Putamen (tissue), 1 donor: ENCODE measurements at regions not wholly inside any gene's neighbourhood (a gene's known extent, or its start where the extent isn't known, plus 50 kb on each side); places are given as distances from the start of the nearest gene placed in this dataset.
"Not testable (repeated sequence)": the region's sequence is repeated elsewhere in the genome, so short reads cannot be mapped to it uniquely, and the experiment has no call there.

Experiments
- DNase-seq: peaks from one replicate; pipeline ENCODE4 v3.0.0-alpha.2; 2016; ENCODE audit warnings: low spot score

DNA sequence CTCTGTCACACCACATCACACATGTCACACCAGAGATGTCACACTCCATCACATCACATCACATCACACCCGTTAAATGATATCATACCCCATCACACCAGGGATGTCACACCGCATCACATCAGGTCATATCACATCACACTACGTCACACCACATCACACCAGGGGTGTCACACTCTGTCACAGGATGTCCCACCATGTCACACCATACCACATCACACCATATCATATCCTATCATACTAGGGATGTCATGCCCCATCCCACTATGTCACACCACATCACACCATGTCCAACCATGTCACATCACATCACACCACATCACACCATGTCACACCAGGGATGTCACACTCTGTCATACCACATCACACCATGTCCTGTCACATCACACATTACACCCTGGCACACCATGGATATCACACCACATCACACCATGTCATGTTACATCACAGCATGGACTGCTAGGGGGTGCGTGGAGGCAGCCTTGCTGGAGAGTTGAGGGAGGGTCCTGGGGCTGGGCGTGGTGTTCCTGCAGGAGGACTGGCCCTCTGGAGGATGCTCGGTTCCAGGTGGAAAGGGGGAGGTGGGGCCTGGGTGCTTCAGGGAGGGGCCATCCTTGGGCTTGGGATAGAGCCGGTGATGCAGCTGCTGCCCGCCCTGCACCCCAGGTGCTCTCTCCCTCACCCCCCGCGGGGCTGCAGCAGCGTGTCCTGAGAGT, 134.6 kb downstream of the TMEM121 start:
- no peak for DNase-seq

DNA sequence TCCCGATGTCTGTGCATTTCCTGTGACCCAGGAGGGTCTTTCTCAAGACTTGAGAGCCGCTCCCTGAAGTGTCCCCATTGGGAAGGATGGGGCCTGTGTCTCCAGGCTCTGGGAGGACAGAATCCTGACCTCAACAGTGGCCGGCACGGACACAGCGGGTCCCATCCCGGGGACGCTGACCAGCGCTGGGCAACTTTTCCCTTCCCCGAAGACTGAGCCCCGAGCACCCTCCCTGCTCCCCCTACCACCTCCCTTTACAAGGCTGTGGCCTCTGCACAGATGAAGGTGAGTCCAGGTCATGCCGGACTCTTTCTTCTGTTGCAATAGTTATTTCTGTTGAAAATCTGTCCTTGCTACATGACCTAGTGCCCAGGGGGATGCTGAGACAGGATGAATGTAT, 135.7 kb downstream of the TMEM121 start:
- not testable (repeated sequence) for DNase-seq

- DNase-seq, result not testable (repeated sequence)
These were observed 136.2 kb downstream of the TMEM121 start for GRCh38 chr14:105662592-105662991.

- not testable (repeated sequence) for DNase-seq
These were observed 136.9 kb downstream of the TMEM121 start for GRCh38 chr14:105663323-105663722.

GRCh38 chr14:105663818-105664596, 137.6 kb downstream of the TMEM121 start:
- DNase-seq, result not testable (repeated sequence)

DNA sequence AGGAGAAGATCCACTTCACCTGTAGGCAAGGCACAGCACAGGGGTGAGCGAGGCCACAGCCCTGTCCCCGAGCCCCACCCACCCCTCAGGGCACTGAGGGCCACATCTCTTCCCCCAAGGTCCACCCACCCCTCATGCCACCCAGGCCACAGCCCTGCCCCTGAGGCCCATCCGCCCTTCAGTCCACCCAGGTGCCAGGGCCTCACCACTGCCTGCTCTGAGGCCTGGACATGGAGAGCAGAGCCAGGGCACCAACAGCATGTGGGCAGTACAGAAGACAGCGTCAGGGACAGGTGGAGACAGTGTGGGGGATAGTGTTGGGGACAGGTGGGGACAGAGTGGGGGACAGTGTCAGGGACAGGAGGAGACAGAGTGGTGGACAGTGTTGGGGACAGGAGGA, 138.3 kb downstream of the TMEM121 start:
- no peak for DNase-seq

DNA sequence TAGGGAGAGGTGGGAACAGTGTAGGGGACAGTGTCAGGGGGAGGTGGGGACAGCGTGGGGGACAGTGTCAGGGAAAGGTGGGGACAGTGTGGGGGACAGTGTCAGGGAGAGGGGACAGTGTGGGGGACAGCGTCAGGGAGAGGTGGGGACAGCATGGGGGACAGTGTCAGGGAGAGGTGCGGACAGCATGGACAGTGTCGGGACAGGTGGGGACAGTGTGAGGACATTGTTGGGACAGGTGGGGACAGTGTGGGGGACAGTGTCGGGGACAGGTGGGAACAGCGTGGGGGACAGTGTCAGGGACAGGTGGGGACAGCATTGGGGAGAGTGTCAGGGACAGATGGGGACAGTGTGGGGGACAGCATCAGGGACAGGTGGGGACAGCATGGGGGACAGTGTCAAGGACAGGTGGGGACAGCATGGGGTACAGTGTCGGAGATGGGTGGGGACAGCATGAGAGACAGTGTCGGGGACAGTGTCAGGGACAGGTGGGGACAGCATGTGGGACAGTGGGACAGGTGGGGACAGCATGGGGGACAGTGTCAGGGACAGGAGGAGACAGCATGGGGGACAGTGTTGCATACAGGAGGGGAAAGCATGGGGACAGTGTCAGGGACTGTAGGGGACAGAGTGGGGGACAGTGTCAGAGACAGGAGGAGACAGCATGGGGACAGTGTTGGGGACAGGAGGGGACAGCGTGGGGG, 139.0 kb downstream of the TMEM121 start:
- DNase-seq, result no peak

DNA sequence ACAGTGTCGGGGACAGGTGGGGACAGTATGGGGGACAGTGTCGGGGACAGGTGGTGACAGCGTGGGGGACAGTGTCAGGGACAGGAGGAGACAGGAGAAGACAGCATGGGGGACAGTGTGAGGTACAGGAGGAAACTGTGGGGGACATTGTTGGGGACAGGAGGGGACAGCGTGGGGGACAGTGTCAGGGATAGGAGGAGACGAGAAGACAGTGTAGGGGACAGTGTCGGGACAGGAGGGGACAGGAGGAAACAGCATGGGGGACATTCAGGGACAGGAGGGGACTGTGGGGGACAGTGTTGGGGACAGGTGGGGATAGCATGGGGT, 139.5 kb downstream of the TMEM121 start:
- no peak for DNase-seq

DNA sequence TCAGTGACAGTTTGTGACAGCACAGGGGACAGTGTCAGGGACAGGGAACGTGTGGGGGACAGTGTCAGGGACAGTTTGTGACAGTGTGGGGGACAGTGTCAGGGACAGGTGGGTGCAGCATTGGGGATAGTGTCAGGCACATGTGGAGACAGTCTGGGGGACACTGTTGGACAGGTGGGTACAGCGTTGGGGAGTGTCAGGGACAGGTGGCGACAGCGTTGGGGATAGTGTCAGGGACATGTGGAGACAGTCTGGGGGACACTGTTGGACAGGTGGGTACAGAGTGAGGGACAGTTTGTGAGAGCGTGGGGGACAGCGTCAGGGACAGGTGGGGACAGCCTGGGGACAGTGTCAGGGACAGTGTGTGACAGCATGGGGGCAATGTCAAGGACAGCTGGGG, 140.0 kb downstream of the TMEM121 start:
- DNase-seq, result no peak

DNA sequence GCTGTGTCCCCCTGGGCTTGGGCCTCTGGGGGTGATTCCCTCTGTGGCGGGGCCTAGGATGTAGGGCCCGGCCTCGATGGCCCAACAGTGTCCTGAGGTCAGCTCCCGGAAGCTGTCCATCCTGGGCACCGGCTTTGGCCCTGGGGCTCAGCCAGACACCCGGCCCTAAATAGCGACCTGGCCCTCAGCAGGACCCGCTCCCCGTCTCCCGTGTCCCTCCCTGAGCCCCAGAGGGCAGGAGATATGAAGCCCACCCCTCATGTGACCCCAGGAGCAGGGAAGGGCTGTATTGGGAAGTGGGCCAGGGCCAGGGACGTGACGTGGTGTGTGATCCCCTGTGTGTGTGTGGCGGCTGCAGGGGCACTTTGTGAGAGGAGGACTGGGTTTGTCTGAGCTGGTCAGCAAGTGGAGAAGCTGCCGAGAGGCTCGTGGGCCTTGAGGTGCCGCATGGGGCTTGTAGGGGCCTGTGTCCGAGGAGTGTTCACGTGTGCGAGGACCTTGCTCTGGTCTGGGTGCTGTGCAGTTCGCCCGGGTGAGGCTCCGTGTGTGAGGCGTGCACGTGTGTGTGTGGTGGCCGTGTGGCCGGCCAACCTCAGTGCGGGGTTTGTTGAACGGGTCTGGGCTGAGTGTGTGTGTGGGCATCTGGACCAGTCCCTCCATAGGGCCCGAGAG, 140.7 kb downstream of the TMEM121 start:
- not testable (repeated sequence) for DNase-seq

- DNase-seq, result not testable (repeated sequence)
These were observed 141.3 kb downstream of the TMEM121 start for GRCh38 chr14:105667663-105668020.

- DNase-seq, result not testable (repeated sequence)
These were observed 141.6 kb downstream of the TMEM121 start for GRCh38 chr14:105668021-105668420.

DNA sequence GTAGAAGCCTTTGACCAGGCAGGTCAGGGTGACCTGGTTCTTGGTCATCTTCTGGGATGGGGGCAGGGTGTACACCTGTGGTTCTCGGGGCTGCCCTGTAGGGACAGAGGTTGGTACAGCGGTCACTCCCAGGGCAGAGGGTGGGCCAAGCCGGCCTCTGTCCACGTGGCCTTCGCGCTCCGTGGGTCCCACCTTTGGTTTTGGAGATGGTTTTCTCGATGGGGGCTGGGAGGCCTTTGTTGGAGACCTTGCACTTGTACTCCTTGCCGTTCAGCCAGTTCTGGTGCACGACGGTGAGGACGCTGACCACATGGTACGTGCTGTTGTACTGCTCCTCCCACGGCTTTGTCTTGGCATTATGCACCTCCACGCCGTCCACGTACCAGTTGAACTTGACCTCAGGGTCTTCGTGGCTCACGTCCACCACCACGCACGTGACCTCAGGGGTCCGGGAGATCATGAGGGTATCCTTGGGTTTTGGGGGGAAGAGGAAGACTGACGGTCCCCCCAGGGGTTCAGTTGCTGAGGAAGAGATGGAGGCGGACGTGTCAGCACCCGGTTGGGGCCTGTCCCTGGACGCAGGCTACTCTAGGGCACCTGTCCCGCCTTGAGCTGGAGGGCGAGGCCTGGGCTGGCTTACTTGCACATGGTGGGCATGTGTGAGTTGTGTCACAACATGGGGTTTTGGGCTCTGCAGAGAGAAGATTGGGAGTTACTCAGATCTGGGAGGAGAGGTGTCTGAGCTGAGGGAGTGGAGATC, 142.3 kb downstream of the TMEM121 start:
- DNase-seq, result not testable (repeated sequence)

GRCh38 chr14:105669231-105669610, 142.8 kb downstream of the TMEM121 start:
- not testable (repeated sequence) for DNase-seq

DNA sequence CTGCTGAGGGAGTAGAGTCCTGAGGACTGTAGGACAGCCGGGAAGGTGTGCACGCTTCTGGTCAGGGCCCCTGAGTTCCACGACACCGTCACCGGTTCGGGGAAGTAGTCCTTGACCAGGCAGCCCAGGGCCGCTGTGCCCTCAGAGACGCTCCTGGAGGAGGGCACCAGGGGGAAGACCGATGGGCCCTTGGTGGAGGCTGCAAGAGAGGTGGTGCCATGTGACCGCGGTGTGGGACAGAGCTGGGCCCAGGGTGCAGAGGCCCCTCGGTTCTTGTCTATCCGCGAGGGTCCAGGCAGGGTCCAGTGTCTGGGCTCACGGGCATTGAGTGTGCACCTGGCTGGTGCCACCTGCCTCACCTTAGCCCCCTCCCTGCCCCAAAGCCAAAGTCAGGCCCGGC, 143.3 kb downstream of the TMEM121 start:
- not testable (repeated sequence) for DNase-seq

GRCh38 chr14:105672450-105673200, 146.2 kb downstream of the TMEM121 start:
- DNase-seq, result not testable (repeated sequence)

DNA sequence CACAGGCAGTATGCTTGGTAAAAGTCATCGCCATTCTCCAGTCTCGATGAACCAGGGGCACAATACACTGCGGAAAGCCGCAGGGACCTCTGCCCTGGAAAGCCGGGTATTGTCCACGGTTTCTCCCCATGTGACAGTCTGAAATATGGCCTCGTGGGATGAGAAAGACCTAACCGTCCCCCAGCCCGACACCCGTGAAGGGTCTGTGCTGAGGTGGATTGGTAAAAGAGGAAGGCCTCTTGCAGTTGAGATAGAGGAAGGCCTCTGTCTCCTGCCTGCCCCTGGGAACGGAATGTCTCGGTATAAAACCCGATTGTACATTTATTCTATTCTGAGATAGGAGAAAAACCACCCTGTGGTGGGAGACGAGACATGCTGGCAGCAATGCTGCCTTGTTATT, 149.1 kb downstream of the TMEM121 start:
- not testable (repeated sequence) for DNase-seq

- DNase-seq, result not testable (repeated sequence)
These were observed 149.7 kb downstream of the TMEM121 start for GRCh38 chr14:105675905-105676670.

DNA sequence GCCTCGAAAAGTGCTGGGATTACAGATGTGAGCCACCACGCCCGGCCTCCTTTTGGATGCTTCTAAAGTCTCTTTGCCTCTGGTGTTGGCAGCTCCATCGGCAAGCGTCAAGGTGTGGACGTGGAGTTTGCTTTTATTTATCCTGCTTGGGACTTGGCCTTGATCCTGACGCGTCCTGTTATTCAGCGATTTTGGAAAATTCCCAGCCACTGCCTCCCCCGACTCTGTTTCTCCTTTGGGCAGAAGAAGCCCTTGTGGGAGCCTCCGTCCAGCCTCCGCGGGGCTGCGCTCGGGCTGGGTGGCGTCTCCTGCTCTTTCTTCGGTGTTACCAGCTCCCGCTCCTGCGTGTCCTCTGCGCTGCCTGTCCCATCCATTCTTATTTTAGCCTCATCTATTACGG, 151.7 kb downstream of the TMEM121 start:
- DNase-seq, result not testable (repeated sequence)
